ENCODE measurements at regions not wholly inside any gene's neighbourhood (a gene's known extent, or its start where the extent isn't known, plus 50 kb on each side); places are given as distances from the start of the nearest gene placed in this dataset.
"Not testable (repeated sequence)": the region's sequence is repeated elsewhere in the genome, so short reads cannot be mapped to it uniquely, and the experiment has no call there.

DNA sequence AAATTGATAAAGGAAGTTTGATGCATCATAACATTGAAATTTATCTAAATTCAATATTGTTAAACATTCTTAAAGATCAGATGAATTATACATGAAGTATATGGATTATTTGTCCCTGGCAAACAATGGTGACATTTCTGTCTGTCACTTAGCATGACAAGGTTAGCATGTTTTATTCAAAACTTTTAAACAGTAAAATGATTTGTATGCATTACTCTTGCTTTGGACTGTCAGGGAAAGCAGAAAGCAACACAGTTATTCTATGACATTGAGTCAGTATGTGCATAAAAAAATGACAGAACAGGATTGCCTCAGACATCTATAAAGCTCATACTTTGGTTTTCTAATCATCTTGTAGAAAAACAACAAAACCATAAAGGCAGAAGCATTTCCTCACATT, 193.7 kb downstream of the IZUMO3 start:
- DNase-seq (ENCODE audit: extremely low read depth, low read depth, low spot score) = no peak

DNA sequence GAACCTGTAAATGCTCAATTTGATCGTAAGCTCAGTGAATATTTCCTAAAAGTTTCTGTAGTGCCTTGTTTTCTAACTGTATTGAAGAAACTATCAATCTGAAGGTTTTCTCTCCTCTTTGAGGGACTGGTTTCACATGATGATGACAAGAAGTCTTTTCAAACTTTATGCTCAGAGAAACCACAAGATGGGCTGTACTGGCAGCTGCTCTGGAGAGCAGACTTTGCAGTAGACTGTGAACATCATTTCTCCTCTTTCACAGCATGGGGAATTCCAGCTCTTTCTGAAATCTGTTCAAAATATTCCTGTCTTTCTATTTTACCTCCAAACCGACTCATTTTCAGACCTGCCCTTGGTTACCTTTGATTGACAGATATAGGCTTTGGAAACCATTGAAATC, 194.4 kb downstream of the IZUMO3 start:
- no peak for DNase-seq (ENCODE audit: extremely low read depth, low read depth, low spot score)

DNA sequence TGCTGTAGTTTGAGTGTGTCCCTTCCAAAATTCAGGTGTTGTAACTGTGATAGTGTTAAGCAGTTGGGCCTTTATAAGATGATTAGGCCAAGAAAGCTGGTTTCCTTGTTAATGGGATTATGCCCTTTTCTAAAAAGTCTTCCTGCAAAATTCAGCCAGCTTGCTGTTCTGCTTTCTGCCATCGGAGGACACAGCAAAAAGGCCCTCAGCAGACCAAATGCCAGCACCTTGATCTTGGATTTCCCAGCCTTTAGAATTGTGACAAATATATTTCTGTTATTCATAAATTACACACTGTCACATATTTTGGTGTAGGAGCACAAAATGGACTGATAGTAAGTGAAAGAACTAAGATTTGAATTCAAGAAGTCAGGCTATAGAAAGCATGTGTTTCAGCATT, 203.2 kb downstream of the IZUMO3 start:
- DNase-seq (ENCODE audit: extremely low read depth, low read depth, low spot score) = no peak

DNA sequence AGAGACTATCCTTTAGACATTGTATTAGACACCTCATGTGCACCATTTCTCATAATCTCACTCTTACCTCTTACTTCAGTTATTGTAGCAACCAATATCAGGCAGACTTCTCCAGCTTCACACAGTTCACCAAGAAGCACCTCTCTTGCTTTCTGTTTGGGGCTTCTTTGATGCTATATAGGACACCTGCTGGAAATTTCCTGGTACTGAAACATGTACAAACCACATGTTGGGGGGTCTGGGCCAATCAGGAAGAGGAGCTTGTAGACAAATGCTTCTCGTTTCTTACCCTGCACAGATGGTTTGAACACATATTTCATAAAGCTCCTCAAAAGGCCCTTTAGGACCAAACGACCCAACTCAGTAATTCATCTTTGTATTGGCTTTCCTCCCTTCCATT, 212.1 kb downstream of the IZUMO3 start:
- DNase-seq (ENCODE audit: extremely low read depth, low read depth, low spot score) = no peak

DNA sequence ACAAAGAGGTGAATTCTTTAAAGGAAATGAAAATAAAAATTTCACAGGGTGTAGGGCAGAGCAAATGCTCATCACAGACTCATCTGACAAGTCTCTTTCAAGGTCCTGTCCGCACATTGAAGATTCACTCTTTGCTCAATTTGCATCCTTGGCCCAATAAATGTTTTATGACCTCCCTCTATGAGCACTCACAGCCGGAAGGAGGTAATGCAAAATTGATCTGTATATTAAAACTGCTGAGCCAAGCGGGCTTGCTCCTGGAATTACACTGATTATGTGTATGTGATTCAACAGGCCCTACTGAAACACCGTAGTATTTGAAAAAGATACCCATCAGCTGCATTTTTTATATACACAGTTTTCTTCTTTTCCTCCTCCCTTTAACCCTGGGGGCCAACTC, 246.8 kb downstream of the IZUMO3 start:
- DNase-seq (ENCODE audit: extremely low read depth, low read depth, low spot score) = no peak

DNA sequence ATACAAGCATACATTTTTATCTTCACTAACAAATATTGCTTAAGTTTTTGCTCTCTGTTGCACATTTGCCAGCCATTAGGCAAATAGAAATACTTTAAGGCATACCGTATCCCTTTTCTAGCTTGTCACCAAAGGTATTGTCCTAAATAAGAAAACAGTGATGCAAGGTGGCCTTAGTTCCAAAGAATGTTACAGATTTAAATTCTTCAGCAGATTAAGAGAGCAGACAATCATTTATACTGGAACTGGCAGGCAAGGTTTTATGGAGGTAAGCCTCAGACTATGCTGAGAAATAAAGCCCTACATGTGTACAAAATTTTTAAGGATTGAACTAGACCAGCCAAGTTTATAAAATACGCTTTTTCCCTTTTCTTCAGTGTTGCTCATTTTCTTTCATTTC, 247.8 kb downstream of the IZUMO3 start:
- no peak for DNase-seq (ENCODE audit: extremely low read depth, low read depth, low spot score)

DNA sequence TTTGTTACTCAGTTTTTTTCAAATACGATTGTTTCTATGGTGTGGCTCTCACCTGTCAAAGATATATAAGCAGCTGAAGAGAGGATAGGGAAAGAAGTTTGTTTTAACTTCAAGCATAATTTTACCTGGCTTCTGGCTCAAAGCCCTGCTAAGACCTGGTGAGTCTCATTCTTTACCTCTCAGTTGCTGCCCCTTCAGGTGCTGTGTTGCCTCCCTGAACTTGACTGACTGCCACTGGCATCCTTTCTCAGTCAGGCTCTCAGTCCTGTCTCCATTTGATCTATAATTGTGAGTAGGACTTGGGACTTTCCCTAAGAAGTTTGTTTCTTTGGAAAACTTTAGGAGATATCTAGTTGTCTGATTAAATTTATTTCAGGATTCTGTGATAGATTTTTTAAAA, 249.6 kb downstream of the IZUMO3 start:
- DNase-seq (ENCODE audit: extremely low read depth, low read depth, low spot score) = no peak

DNA sequence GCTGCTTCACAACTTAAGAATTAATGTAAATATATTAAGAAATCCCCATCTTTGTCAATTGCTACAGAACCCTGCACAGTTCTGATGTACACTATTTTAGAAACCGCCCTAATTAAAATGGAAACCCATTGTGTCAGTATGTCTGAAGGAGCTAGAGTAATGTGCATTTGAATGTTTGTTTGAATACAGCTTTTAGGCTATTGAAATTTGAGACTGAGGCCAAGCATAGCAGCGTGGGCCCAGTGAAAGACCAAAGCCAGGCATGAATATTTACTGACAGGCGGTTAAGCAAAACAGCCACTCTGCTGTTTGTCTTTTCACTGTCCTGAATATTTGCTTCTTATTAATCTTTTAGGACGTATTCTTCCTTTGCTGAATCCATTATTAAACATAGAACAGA, 252.3 kb downstream of the IZUMO3 start:
- DNase-seq (ENCODE audit: extremely low read depth, low read depth, low spot score) = no peak

DNA sequence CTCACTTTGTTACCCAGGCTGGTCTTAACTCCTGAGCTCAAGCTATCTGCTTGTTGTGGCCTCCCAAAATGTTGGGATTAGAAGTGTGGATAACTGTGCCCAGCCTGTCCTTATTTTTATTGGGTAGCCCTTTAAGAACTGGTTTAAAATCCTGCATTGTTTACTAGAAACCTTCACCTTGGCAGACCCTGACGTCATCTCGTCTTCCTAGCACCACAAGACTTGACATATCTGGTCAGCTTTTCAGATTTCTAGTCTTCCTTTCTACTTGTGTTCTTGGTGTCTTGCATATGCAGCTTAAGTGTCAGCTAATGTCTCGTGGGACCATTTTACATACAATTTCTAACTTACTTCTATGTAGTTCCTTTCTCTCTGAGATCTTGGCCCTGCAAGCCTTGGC, 258.9 kb downstream of the IZUMO3 start:
- no peak for DNase-seq (ENCODE audit: extremely low read depth, low read depth, low spot score)

DNA sequence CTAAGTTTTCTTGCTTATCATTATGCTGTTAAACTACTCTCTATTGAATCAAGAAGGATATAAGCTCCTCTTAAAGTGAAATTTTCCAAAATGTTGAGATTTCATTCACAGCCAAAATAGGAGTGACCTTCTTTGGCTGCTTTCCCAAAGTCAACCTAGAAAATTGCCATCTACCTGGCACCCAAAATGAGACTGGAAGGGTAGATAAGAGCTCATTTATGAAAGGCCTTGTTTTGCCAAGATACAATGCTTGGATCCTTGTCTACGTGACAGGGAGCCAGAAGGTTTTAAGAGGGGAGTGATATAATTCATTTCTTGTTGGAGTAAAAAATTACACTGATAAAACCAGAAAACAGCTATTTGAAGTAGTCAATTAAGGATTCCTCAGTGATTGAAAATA, 287.1 kb downstream of the IZUMO3 start:
- no peak for DNase-seq (ENCODE audit: extremely low read depth, low read depth, low spot score)

DNA sequence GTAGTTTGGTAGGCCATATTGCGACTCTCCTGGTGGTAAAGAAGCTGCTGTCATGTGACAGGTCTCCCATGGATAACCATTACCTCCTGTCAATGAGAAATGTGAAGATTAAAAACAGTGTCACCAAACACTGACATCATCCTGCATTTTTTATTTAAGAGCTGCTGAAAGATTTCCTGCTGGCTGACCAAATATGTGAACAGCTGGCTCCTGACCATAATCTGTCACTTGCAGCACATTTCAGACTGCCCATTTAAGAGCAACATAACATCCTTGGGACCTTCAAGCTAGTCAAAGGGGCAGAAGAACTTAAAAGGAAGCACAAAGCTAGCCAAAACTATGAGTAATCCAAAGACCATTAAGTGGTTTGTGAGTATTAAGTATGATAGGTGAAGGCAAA, 288.0 kb downstream of the IZUMO3 start:
- no peak for DNase-seq (ENCODE audit: extremely low read depth, low read depth, low spot score)

DNA sequence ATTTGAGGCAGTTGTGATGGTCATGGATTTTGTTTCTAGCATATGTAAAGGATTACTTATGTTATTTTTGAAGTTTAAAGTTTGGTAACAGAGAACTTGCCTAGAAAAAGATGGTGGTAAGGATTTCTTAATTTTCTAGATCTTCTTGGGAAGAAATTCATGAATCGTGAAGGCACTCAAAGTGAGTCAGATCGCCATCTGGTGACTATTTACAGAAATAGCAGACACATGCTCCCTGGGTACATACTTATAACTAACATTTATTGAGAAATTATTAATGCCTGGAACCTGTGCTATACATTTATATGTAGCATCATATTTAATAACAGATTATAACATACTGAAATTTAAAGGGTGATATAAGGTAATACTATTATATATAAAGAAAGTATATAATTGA, 299.7 kb downstream of the IZUMO3 start:
- peak; percentile 2 for DNase-seq (ENCODE audit: extremely low read depth, low read depth, low spot score)

DNA sequence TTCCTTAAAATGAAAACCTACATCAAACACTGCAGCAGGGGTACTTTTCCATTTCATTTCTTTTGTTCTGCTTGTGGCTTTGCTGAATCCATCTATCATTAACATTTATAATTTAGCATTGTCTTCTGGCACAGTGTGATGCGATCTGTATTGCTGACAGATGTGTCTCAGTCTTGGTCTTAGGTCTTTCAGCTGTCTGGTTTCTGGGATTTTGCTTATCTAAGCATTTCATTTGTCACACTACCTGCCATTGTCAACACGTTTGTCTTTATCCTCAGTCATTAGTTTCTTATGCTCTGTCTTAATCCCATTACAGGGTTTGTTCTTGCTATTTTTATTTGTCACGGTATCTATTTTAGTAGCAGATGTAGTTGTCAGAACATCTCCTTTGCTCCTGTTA, 303.1 kb downstream of the IZUMO3 start:
- no peak for DNase-seq (ENCODE audit: extremely low read depth, low read depth, low spot score)

DNA sequence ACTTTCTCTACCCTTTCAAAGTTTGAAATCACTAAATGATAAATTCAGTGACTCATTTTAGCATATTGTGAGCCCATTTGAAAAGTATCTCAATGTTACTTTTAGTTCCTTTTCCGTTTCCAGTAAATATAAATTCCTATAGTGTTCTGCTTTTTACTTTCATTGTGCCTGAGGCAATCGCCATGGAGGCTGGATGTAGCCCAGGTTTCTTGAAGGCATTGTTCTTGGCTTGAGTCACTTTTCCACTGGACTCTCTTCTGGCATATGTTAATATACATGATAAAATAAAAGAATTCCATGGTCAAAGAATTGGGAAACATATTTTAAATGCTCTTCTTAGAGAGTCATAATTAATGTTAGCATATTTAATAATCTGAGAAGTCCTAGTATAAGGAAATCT, 327.0 kb downstream of the IZUMO3 start:
- no peak for DNase-seq (ENCODE audit: extremely low read depth, low read depth, low spot score)

DNA sequence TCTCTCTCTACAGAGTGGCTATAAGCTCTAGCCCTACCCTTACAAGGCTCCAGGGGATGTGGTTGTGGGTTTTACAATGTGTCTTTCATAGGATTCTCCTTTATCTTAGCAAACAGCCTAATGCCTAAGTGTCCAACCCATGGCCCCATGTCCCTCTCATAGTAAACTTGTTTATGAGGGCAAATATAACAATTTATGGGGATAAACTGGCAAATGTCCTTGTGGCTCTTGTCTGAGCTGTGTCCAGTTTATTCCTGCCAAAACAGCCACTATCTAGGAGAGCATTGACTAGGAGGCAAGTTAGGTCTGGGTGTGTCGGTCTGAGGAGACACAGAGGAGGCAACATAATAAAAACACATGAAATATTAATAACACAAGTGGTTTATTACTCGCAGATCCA, 335.1 kb downstream of the IZUMO3 start:
- DNase-seq (ENCODE audit: extremely low read depth, low read depth, low spot score) = no peak

DNA sequence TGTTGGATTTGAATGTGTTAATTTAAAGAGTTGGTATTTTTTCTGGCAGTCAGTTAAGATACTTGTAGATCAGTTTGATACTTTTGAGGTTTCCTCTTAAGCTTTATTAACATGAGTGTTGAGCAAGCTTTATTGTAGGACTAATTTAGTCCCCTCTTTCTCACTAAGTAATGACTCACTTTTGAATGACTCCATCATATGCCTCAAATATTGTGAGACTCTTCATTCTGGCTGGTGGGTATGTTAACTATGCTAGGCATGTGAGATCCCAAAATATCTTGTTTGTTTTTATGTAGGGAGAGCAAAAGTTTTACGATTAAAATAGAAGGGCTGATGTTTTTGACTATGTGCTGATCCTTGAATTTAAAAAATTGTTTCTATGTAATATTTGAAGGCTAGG, 355.7 kb downstream of the IZUMO3 start:
- no peak for DNase-seq (ENCODE audit: extremely low read depth, low read depth, low spot score)

DNA sequence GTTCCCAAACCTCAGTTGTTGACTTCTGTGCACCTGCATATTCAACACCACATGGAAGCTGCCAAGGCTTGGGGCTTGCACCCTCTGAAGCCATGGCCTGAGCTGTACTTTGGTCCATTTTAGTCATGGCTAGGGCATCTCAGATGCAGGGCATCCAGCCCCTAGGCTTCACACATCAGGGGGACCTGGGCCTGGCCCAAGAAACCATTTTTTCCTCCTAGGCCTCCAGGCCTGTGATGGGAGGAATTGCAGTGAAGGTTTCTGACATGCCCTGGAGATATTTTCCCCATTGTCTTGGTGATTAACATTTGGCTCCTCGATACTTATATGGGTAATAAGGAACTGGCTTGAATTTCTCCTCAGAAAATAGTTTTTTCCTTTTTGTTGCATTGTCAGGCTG, 354.5 kb upstream of the ELAVL2 start:
- DNase-seq (ENCODE audit: extremely low read depth, low read depth, low spot score) = not testable (repeated sequence)

DNA sequence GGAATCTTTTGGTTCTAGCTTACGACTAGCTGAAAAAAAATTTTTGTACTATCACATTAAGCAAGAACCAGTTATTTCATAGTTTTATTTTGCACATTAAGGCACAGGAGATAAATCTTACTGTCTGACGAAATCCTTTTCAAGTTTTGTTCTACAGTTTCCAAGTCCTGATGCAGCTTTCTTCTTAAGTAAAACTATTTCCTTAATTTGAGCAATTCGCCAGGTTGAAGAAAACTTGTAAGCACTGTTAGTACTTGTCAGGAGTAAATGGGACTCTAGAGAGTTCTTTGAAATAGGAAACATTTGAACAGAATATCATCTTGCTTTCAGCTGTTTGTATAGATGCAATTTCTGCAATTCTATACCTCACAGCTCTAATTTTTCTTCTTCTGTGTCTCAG, 318.8 kb upstream of the ELAVL2 start:
- no peak for DNase-seq (ENCODE audit: extremely low read depth, low read depth, low spot score)

DNA sequence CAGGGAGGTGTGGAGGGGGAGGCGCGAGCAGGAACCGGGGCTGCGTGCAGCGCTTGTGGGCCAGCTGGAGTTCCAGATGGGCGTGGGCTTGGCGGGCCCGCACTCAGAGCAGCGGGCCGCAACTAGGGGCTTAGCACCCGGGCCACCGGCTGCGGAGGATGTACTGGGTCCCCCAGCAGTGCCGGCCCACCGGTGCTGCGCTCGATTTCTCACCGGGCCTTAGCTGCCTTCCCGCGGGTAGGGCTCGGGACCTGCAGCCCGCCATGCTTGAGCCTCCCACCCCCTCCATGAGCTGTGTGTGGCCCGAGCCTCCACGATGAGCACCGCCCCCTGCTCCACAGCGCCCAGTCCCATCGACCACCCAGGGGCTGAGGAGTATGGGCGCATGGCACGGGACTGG, 309.0 kb upstream of the ELAVL2 start:
- DNase-seq (ENCODE audit: extremely low read depth, low read depth, low spot score) = not testable (repeated sequence)

DNA sequence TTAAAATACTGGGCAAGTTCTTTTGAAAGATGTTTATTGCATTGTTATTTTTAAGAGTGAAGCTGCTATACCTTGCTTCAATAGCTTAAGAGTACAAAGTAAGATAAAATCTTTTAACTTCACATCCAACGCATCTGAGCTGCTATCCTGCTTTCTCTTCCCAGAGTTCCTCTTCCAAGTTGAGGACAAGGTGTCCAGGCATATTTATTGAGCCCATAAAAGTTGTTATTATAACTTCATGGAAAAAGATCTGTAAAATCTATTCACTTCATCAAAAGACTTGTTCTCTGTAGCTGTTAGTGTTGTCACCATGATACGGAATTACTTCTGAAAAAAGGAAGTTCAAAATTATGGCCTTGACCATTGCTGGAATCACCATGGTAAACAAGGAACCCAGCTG, 306.2 kb upstream of the ELAVL2 start:
- DNase-seq (ENCODE audit: extremely low read depth, low read depth, low spot score) = no peak

DNA sequence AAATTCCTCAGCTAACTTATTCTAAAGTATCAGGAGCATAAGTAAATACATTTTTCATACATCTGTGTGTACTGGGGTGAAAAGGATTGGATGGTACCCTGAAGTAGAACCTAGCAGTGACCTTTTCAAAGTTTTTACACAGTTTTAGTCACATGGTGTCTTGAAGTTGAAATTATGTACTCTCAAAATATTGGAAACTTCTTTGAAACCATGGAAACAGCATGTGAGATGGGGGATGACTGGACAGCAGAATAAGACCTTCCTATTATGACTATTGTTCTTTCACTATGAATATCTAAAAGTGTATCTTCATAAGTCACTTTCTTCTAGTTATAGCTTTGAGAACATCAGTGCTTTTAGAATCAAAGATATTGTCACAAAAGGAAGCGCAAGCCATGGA, 301.5 kb upstream of the ELAVL2 start:
- DNase-seq (ENCODE audit: extremely low read depth, low read depth, low spot score) = no peak

DNA sequence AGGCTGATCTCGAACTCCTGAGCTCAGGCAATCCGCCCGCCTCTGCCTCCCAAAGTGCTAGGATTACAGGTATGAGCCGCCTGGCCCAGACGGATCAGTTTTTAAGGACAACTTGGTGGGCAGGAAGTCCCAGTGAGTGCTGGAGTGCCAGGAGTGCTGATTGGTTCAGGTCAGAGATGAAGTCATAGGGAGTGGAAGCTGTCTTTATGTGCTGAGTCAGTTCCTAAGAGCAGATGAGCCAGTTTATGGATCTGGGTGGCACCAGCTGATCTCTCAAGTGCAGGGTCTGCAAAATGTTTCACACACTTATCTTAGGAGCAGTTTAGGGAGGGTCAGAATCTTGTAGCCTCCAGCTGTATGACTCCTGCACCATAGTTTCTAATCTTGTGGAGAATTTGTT, 292.1 kb upstream of the ELAVL2 start:
- DNase-seq (ENCODE audit: extremely low read depth, low read depth, low spot score) = no peak

DNA sequence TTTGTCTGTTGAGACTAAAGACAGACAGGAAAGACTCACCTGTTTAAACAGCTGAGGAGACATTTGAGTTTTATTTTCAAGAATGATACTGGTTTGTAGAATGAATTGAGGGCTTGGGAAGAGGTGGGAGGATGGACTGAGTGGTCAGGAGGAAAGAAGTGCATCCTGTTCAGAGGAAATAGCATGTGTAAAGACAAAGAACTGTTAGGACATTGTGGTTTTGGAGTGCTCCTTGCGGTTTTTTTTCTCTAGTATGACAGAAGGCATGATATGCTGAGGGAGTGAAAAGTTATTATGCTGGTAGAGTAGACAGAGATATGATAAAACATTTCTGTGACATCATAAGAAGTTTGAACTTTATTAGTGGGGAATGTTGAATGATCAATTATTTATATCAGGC, 270.7 kb upstream of the ELAVL2 start:
- DNase-seq (ENCODE audit: extremely low read depth, low read depth, low spot score) = no peak

DNA sequence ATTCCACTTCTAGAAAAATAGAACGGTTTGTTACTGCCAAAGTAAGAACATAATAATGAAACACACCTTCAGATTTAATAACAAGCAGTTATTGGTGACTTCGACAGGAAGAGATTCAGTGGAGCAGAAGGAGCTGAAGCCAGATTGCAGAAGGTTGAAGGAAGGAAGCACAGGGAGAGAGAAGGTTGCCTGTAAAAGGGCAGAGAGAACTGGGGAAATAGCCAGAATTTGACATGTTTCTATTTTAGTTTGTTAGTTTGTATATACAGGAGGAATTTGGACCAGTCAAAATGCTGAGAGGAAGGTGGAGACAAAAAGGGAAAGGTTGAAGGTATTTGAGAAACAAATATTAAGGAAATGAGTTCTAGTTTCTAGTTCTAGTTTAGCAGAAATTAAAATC, 269.2 kb upstream of the ELAVL2 start:
- DNase-seq (ENCODE audit: extremely low read depth, low read depth, low spot score) = no peak
